HEK293 (cell line): ENCODE measurements at regions not wholly inside any gene's neighbourhood (a gene's known extent, or its start where the extent isn't known, plus 50 kb on each side); places are given as distances from the start of the nearest gene placed in this dataset.

Experiments used
- CTCF ChIA-PET: fragments of 350-600 bp; formaldehyde crosslinking; extraction: SDS; loops from one replicate; lab custom pipeline; 2021; ENCODE audit warnings: antibody characterized with exemption; lab: Yijun Ruan, JAX
- POLR2A ChIA-PET: fragments of 300-600 bp; formaldehyde crosslinking; extraction: SDS; loops from one replicate; lab custom pipeline; 2020; ENCODE audit warnings: antibody characterized with exemption, inconsistent platforms; lab: Yijun Ruan, JAX
- H3K27ac ChIP-seq: fragments of 200-500 bp; sonication (Bioruptor generic); 2 replicates; pipeline ENCODE4 v1.5.1; 2014; ENCODE audit warnings: low read depth, low read length, control low read depth, inconsistent platforms; ENCODE audit errors: extremely low read depth
- H3K36me3 ChIP-seq, 2 experiments: fragments of 200-500 bp in 1 of 2; sonication (Bioruptor generic) in 1 of 2; 1 replicate in 1 of 2; 2 replicates in 1 of 2; pipeline ENCODE4 v1.5.1; 2014 to 2017; ENCODE audit warnings: inconsistent platforms in 2 of 2, low read length in 2 of 2; ENCODE audit not compliant: control insufficient read depth in 2 of 2, insufficient read depth in 1 of 2
- H3K4me1 ChIP-seq: fragments of 200-500 bp; sonication (Bioruptor generic); 2 replicates; pipeline ENCODE4 v1.5.1; 2014; ENCODE audit warnings: mild to moderate bottlenecking, low read length, inconsistent platforms; ENCODE audit not compliant: control insufficient read depth, insufficient read depth
- H3K4me3 ChIP-seq: 2 replicates; pipeline ENCODE4 v1.5.1; 2011; ENCODE audit warnings: low read depth, mild to moderate bottlenecking, control low read depth, low read length, moderate library complexity
- H3K9me3 ChIP-seq: fragments of 200-500 bp; sonication (Bioruptor generic); 2 replicates; pipeline ENCODE4 v1.5.1; 2014; ENCODE audit warnings: low read depth, low read length, inconsistent platforms; ENCODE audit not compliant: control insufficient read depth, insufficient read depth
- HOXD13 ChIP-seq: sonication (generic); formaldehyde crosslinking; IDR thresholded peaks from 2 replicates; pipeline ENCODE4 v1.8.0; 2022; ENCODE audit warnings: missing genetic modification reagents, borderline replicate concordance
- KLF8 ChIP-seq: fragments of 450-650 bp; formaldehyde crosslinking; IDR thresholded peaks from 2 replicates; pipeline ENCODE4 v1.5.1; 2016; ENCODE audit warnings: missing biosample characterization, missing genetic modification characterization
- PRDM2 ChIP-seq: fragments of 450-650 bp; formaldehyde crosslinking; IDR thresholded peaks from 2 replicates; pipeline ENCODE4 v1.5.1; 2016; ENCODE audit warnings: missing biosample characterization, missing genetic modification characterization, borderline replicate concordance
- SP2 ChIP-seq: fragments of 450-650 bp; formaldehyde crosslinking; IDR thresholded peaks from 2 replicates; pipeline ENCODE4 v1.5.1; 2016; ENCODE audit warnings: missing biosample characterization, missing genetic modification characterization
- ZBTB10 ChIP-seq: fragments of 450-650 bp; formaldehyde crosslinking; IDR thresholded peaks from 2 replicates; pipeline ENCODE4 v1.5.1; 2016; ENCODE audit warnings: missing biosample characterization, missing genetic modification characterization
- ZNF10 ChIP-seq: fragments of 450-650 bp; formaldehyde crosslinking; IDR thresholded peaks from 2 replicates; pipeline ENCODE4 v1.5.1; 2017; ENCODE audit warnings: missing biosample characterization, missing genetic modification characterization
- ZNF19 ChIP-seq: fragments of 450-650 bp; formaldehyde crosslinking; IDR thresholded peaks from 2 replicates; pipeline ENCODE4; 2016; ENCODE audit warnings: missing biosample characterization, missing genetic modification characterization, low read depth
- ZNF266 ChIP-seq: fragments of 450-650 bp; formaldehyde crosslinking; IDR thresholded peaks from 2 replicates; pipeline ENCODE4 v1.5.1; 2016; ENCODE audit warnings: missing biosample characterization, missing genetic modification characterization, low read depth
- ZNF350 ChIP-seq: fragments of 450-650 bp; formaldehyde crosslinking; IDR thresholded peaks from 2 replicates; pipeline ENCODE4 v1.5.0; 2017; ENCODE audit warnings: missing biosample characterization, mild to moderate bottlenecking, missing genetic modification characterization
- ZNF37A ChIP-seq: fragments of 450-650 bp; IDR thresholded peaks from 2 replicates; pipeline ENCODE4 v1.5.1; 2018; ENCODE audit warnings: missing biosample characterization, missing genetic modification characterization
- ZNF398 ChIP-seq: fragments of 450-650 bp; formaldehyde crosslinking; IDR thresholded peaks from 2 replicates; pipeline ENCODE4 v1.5.1; 2017; ENCODE audit warnings: missing biosample characterization, missing genetic modification characterization
- ZNF571 ChIP-seq: fragments of 450-650 bp; formaldehyde crosslinking; IDR thresholded peaks from 2 replicates; pipeline ENCODE4 v1.5.0; 2017; ENCODE audit warnings: missing biosample characterization, missing genetic modification characterization
- ZNF580 ChIP-seq: fragments of 450-650 bp; formaldehyde crosslinking; IDR thresholded peaks from 2 replicates; pipeline ENCODE4 v1.5.1; 2016; ENCODE audit warnings: missing biosample characterization, missing genetic modification characterization
- ZNF707 ChIP-seq: fragments of 450-650 bp; formaldehyde crosslinking; IDR thresholded peaks from 2 replicates; pipeline ENCODE4 v1.5.1; 2016; ENCODE audit warnings: missing biosample characterization, missing genetic modification characterization
- ZNF777 ChIP-seq: fragments of 450-650 bp; formaldehyde crosslinking; IDR thresholded peaks from 2 replicates; pipeline ENCODE4 v1.5.1; 2017; ENCODE audit warnings: missing biosample characterization, missing genetic modification characterization, borderline replicate concordance
- ZSCAN23 ChIP-seq: fragments of 450-650 bp; formaldehyde crosslinking; IDR thresholded peaks from 2 replicates; pipeline ENCODE4 v1.5.1; 2016; ENCODE audit warnings: missing biosample characterization, missing genetic modification characterization
- TF ChIP-seq, protein P1 (sequence below): fragments of 450-650 bp; formaldehyde crosslinking; IDR thresholded peaks from 2 replicates; pipeline ENCODE4 v1.5.1; 2016; ENCODE audit warnings: missing biosample characterization, missing genetic modification characterization

GRCh38 chr16:59236804-59237458, 502.8 kb upstream of the GOT2 start:
- TF ChIP-seq ZBTB10 (tag by site-specific recombination) (no peak), ZNF580 (tag by site-specific recombination) (no peak), SP2 (no peak), ZNF571 (tag by site-specific recombination) (no peak)
- CTCF ChIA-PET = interaction anchor here (0.7 kb wide), 1 partner anchor 50 kb away, joined by 3 read pairs; no protein-coding TSS in a partner anchor

DNA sequence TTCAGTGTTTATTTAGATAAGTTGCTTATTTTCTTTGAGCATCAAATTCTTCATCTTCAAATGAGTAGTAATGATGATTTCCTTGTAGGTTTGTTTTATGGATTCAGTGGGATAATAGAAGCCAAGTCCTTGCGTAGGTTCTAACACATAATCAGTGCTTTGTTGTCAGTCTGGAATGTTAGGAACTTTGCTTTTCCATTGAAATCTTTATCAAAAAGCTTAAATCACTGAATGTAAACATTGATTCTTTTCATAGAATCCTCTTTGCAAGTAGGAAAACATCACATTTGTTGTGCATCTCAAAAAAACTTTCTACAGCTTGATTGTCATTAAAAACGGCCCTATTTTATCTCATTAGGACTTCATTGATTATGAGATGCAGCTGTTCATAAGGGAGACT, 490.3 kb upstream of the GOT2 start:
- CTCF ChIA-PET = no interaction called here
- Histone ChIP-seq H3K9me3 (no peaks in the 10 kb centered on the region), H3K4me1 (no peaks in the 10 kb centered on the region), H3K4me3 (no peak overlapping the region), H3K27ac (no peak overlapping the region), H3K36me3 (no peaks in the 10 kb centered on the region)
- POLR2A ChIA-PET = no interaction called here
- TF ChIP-seq KLF8 (tag by site-specific recombination) (no peak), ZNF350 (tag by site-specific recombination) (no peak), ZNF10 (tag by site-specific recombination) (no peak), ZNF777 (tag by site-specific recombination) (no peak), ZNF398 (tag by site-specific recombination) (no peak)

More at GRCh38 chr16:59236804-59237458, 502.8 kb upstream of the GOT2 start:
- no peaks in the 10 kb centered on the region for H3K9me3 ChIP-seq
- no peak overlapping the region for H3K27ac ChIP-seq
- H3K4me1 ChIP-seq = no peaks in the 10 kb centered on the region
- no peaks in the 10 kb centered on the region for H3K36me3 ChIP-seq
- no peak overlapping the region for H3K4me3 ChIP-seq
- POLR2A ChIA-PET = no interaction called here

- POLR2A ChIA-PET = no interaction called here
- Histone ChIP-seq H3K27ac (no peak overlapping the region), H3K9me3 (no peaks in the 10 kb centered on the region), H3K36me3 (no peaks in the 10 kb centered on the region), H3K4me1 (no peaks in the 10 kb centered on the region), H3K4me3 (no peak overlapping the region)
- CTCF ChIA-PET = no interaction called here
- no peak for TF ChIP-seq PRDM2 (tag by site-specific recombination)
- TF ChIP-seq ZNF37A (tag by site-specific recombination) = no peak
- TF ChIP-seq, protein P1, sequence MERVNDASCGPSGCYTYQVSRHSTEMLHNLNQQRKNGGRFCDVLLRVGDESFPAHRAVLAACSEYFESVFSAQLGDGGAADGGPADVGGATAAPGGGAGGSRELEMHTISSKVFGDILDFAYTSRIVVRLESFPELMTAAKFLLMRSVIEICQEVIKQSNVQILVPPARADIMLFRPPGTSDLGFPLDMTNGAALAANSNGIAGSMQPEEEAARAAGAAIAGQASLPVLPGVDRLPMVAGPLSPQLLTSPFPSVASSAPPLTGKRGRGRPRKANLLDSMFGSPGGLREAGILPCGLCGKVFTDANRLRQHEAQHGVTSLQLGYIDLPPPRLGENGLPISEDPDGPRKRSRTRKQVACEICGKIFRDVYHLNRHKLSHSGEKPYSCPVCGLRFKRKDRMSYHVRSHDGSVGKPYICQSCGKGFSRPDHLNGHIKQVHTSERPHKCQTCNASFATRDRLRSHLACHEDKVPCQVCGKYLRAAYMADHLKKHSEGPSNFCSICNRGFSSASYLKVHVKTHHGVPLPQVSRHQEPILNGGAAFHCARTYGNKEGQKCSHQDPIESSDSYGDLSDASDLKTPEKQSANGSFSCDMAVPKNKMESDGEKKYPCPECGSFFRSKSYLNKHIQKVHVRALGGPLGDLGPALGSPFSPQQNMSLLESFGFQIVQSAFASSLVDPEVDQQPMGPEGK (tag by site-specific recombination) = no peak
- TF ChIP-seq ZNF707 (tag by site-specific recombination) = no peak
- no peak for TF ChIP-seq ZNF19 (tag by site-specific recombination)
- no peak for TF ChIP-seq HOXD13 (CRISPR knock-in tag)
- TF ChIP-seq ZNF266 = no peak
- no peak for TF ChIP-seq ZSCAN23 (tag by site-specific recombination)
Observed at GRCh38 chr16:59220011-59220410, 485.9 kb upstream of the GOT2 start.
